Heart right ventricle (tissue), 16 donors: ENCODE measurements at regions not wholly inside any gene's neighbourhood (a gene's known extent, or its start where the extent isn't known, plus 50 kb on each side); places are given as distances from the start of the nearest gene placed in this dataset.

Experiments
- ATAC-seq, 8 donors: fragments of 200-7000 bp; cut with Tn5 transposase; one replicate each; pipeline ENCODE4 v1.9.1; 2020; ENCODE audit warnings: mild to moderate bottlenecking in 8 of 8, moderate library complexity in 8 of 8, moderate number of reproducible peaks in 1 of 8
- DNase-seq, 2 donors: peaks; one replicate each; pipeline ENCODE4 v3.0.0-alpha.2; 2020
- H3K27ac ChIP-seq, 10 donors: fragments of 200-600 bp; sonication (generic) in 2 of 10; one replicate each; pipeline versions ENCODE4 v1.5.0 to v1.8.0; 2020 to 2022; ENCODE audit warnings: mild to moderate bottlenecking in 3 of 10
- H3K27me3 ChIP-seq, 7 donors: fragments of 200-600 bp; one replicate each; pipeline ENCODE4 v1.8.0; 2021 to 2022; ENCODE audit warnings: mild to moderate bottlenecking in 2 of 7
- H3K36me3 ChIP-seq, 9 donors: fragments of 200-600 bp; sonication (generic) in 1 of 9; one replicate each; pipeline versions ENCODE4 v1.5.0 to v1.8.0; 2020 to 2022; ENCODE audit warnings: mild to moderate bottlenecking in 2 of 9
- H3K4me1 ChIP-seq, 9 donors: fragments of 200-600 bp; sonication (generic) in 1 of 9; one replicate each; pipeline versions ENCODE4 v1.5.0 to v1.8.0; 2020 to 2022; ENCODE audit warnings: mild to moderate bottlenecking in 4 of 9
- H3K4me3 ChIP-seq, 10 donors: fragments of 200-600 bp; sonication (generic) in 2 of 10; one replicate each; pipeline versions ENCODE4 v1.5.0 to v1.8.0; 2020 to 2022; ENCODE audit warnings: mild to moderate bottlenecking in 7 of 10, moderate library complexity in 2 of 10
- H3K9me3 ChIP-seq, 11 donors: fragments of 200-600 bp in 10 of 11; sonication (generic) in 2 of 11; one replicate each; pipeline versions ENCODE4 v1.5.0 to v1.8.0; 2013 to 2022; ENCODE audit warnings: mild to moderate bottlenecking in 2 of 11, control low read depth in 1 of 11, moderate library complexity in 1 of 11
- CTCF ChIP-seq, 9 donors: fragments of 200-600 bp; sonication (generic) in 2 of 9; IDR thresholded peaks; one replicate each; pipeline versions ENCODE4 v1.5.0 to v1.8.0; 2021 to 2022; ENCODE audit warnings: antibody characterized with exemption in 9 of 9, mild to moderate bottlenecking in 5 of 9, moderate library complexity in 1 of 9
- WGBS, 2 donors: extraction: QIAGEN DNeasy Blood & Tissue Kit; methylation state at CpG; one replicate each; pipeline ENCODE4 v1.1.7; 2013; ENCODE audit warnings: inconsistent platforms in 1 of 2; 5-methylcytosine and 5-hydroxymethylcytosine counted together
- intact Hi-C, 10 donors: fragments of 100-400 bp; cut with DNase I; formaldehyde crosslinking; loops; one replicate each; pipeline versions ENCODE4 v1.11.1 to v1.14.2; 2022
- donor health status: Arrhythmogenic right ventricular cardiomyopathy.
- donor health status: ischemic (EF 13 %, LVEDD 7.1; RV severe dilation, severe dysfunction).
- donor health status: healthy with polysubstance abuse.
- donor health status: DM: no; HTN: yes; CAD: no.
- donor health status: DM: no; HTN: no; CAD: no.
- donor health status: ischemic (EF 25% LVEDD 6.9; RV normal size, moderate dysfunction).
- donor health status: ischemic (EF 25% LVEDD 5.7; RV mildly dilated, moderate dysfunction).
- donor health status: healthy.
- donor health status: DM: yes; HTN: yes; CAD: no.
- donor health status: Ischemic cardiomyopathy.
- donor health status: ischemic (EF 35%, LVEDD 5.7; RV mildly dilated, moderate dysfunction).
- donor health status: nonischemic (EF 11% LVEDD 7.7; RV severe dilation, severe dysfunction).
- donor health status: DM: yes; HTN: yes; CAD: no.
- donor health status: PGD.
- donor health status: ischemic (EF 29% LVEDD 5.4; RV normal size, mild dysfunction).
- donor health status: nonischemic (EF 23%, LVEDD 6.1; RV moderate dilation, normal function).

DNA sequence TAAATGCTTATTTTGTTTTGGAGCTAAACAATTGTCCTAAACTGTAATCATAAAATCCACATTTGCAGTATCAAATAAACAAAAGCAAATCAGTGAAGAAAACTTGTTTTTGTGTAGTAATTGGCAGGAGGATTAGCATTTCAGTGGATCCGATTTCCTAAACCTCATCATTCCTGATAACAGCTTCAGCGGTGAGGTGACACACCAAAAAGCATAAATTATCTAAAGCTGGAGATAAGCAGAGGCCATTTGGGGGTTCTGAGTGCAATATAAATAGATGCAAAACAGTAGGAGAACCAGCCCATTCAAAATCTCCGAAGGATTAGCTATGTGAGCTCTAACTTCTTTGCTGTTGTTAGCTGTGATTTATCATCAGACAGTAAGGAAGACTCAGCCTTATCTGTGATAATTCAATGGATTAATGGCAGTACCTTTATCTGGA lies 235.8 kb downstream of the EPHA7 start:
- no peak for TF ChIP-seq CTCF (IDR thresholded peaks at IDR 0.05)
- no peak overlapping the region for H3K4me3 ChIP-seq
- no peaks in the 10 kb centered on the region for H3K9me3 ChIP-seq
- H3K4me1 ChIP-seq = peaks cover 0 to 6% (median 0%) of the 10 kb centered on the region in 9 donors
- H3K36me3 ChIP-seq = no peaks in the 10 kb centered on the region
- ATAC-seq (no peak), DNase-seq (no peak)
- no peak overlapping the region for H3K27ac ChIP-seq
- 10 to 17% methylated on average over 3 of the region's 3 CpGs for WGBS, 2 donors
- no peaks in the 10 kb centered on the region for H3K27me3 ChIP-seq
- intact Hi-C loops = no loop called here

GRCh38 chr6:93182938-93183479 lies 236.3 kb downstream of the EPHA7 start:
- 54 to 58% methylated on average over 2 of the region's 2 CpGs for WGBS, 2 donors
- ATAC-seq = no peak
- Histone ChIP-seq H3K9me3 (no peaks in the 10 kb centered on the region), H3K27me3 (no peaks in the 10 kb centered on the region), H3K36me3 (no peaks in the 10 kb centered on the region), H3K4me1 (peaks cover 0 to 6% (median 0%) of the 10 kb centered on the region in 9 donors), H3K4me3 (no peak overlapping the region), H3K27ac (no peak overlapping the region)
- DNase-seq = no peak
- TF ChIP-seq CTCF (IDR thresholded peaks at IDR 0.05) = no peak
- intact Hi-C loops = no loop called here

DNA sequence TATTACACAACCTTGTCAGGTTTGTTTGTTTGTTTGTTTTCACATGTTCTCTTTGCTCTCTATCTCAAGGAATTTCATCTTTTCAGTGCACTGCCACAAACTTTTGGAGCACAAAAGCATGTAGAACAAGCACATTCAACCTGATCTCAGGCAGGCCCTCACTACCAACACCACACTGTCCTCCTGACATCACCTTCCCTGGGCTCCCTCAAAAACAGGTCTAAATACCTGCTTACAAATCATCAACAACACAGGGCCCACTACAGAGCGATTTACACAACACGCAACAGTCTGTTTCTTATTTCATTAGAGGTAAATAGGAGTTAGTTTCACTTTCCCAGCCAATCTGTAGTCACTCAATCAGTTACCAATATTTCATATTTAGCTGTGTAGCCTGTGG lies 241.4 kb downstream of the EPHA7 start:
- H3K27me3 ChIP-seq = no peaks in the 10 kb centered on the region
- no peak for ATAC-seq
- 93% methylated on average over 2 of the region's 2 CpGs for WGBS, 2 donors
- H3K36me3 ChIP-seq = no peaks in the 10 kb centered on the region
- H3K27ac ChIP-seq = no peak overlapping the region
- no peak for TF ChIP-seq CTCF (IDR thresholded peaks at IDR 0.05)
- no peaks in the 10 kb centered on the region for H3K4me1 ChIP-seq
- H3K4me3 ChIP-seq = no peak overlapping the region
- intact Hi-C loops = no loop called here
- DNase-seq = no peak
- no peaks in the 10 kb centered on the region for H3K9me3 ChIP-seq

GRCh38 chr6:93177438-93177837 lies 241.9 kb downstream of the EPHA7 start:
- intact Hi-C loops = no loop called here

More at GRCh38 chr6:93177438-93177837, 241.9 kb downstream of the EPHA7 start:
- H3K4me1 ChIP-seq = no peaks in the 10 kb centered on the region
- no peaks in the 10 kb centered on the region for H3K36me3 ChIP-seq
- TF ChIP-seq CTCF (IDR thresholded peaks at IDR 0.05) = no peak
- H3K27me3 ChIP-seq = no peaks in the 10 kb centered on the region
- no peak overlapping the region for H3K27ac ChIP-seq
- WGBS, 2 donors = 90 to 95% methylated on average over 3 of the region's 3 CpGs
- H3K4me3 ChIP-seq = no peak overlapping the region
- DNase-seq (no peak), ATAC-seq (no peak)
- no peaks in the 10 kb centered on the region for H3K9me3 ChIP-seq
